Peyer's patch (tissue), 4 donors: ENCODE measurements at regions not wholly inside any gene's neighbourhood (a gene's known extent, or its start where the extent isn't known, plus 50 kb on each side); places are given as distances from the start of the nearest gene placed in this dataset.

Experiments used
- DNase-seq, 3 donors: peaks; one replicate each; pipeline ENCODE4 v3.0.0-alpha.2; 2017 to 2019
- H3K27ac ChIP-seq, 4 donors: fragments of 200-600 bp; sonication (generic); one replicate each; pipeline ENCODE4 v1.5.1; 2016 to 2019
- H3K27me3 ChIP-seq, 2 donors: fragments of 200-600 bp; sonication (generic); one replicate each; pipeline ENCODE4 v1.5.1; 2019
- H3K36me3 ChIP-seq, 3 donors: fragments of 200-600 bp; sonication (generic); one replicate each; pipeline ENCODE4 v1.5.1; 2016 to 2019
- H3K4me1 ChIP-seq, 4 donors: fragments of 200-600 bp; sonication (generic); one replicate each; pipeline ENCODE4 v1.5.1; 2016 to 2019
- H3K4me3 ChIP-seq, 4 donors: fragments of 200-600 bp; sonication (generic); 1 replicate in 3 of 4; 2 replicates in 1 of 4; pipeline ENCODE4 v1.5.1; 2016 to 2019; ENCODE audit warnings: mild to moderate bottlenecking in 1 of 4
- H3K9me3 ChIP-seq, 4 donors: fragments of 200-600 bp; sonication (generic); one replicate each; pipeline ENCODE4 v1.5.1; 2016 to 2019; ENCODE audit warnings: mild to moderate bottlenecking in 1 of 4
- CTCF ChIP-seq, 6 experiments: fragments of 450-650 bp in 4 of 6; fragments of 200-600 bp in 2 of 6; sonication (generic) in 1 of 6; IDR thresholded peaks; one replicate each; pipeline ENCODE4 v1.5.1; 2017 to 2019; ENCODE audit warnings: antibody characterized with exemption in 6 of 6, mild to moderate bottlenecking in 3 of 6, moderate library complexity in 1 of 6
- POLR2A ChIP-seq, 2 donors: fragments of 450-650 bp; IDR thresholded peaks; one replicate each; pipeline ENCODE4 v1.5.1; 2017; ENCODE audit warnings: antibody characterized with exemption in 2 of 2, mild to moderate bottlenecking in 2 of 2, moderate library complexity in 2 of 2

GRCh38 chr20:60327971-60328660, 369.9 kb downstream of the CDH26 start:
- no peak overlapping the region for H3K4me3 ChIP-seq
- H3K4me1 ChIP-seq: no peaks in the 10 kb centered on the region
- no peaks in the 10 kb centered on the region for H3K9me3 ChIP-seq
- no peaks in the 10 kb centered on the region for H3K36me3 ChIP-seq
- H3K27ac ChIP-seq: no peak overlapping the region
- no peak for DNase-seq
- TF ChIP-seq CTCF (IDR thresholded peaks at IDR 0.05) (no peak), POLR2A (IDR thresholded peaks at IDR 0.05) (no peak)
- H3K27me3 ChIP-seq: no peaks in the 10 kb centered on the region

GRCh38 chr20:60330461-60330860, 372.2 kb downstream of the CDH26 start:
- TF ChIP-seq CTCF (IDR thresholded peaks at IDR 0.05): no peak
- no peak for TF ChIP-seq POLR2A (IDR thresholded peaks at IDR 0.05)
- H3K4me3 ChIP-seq: no peak overlapping the region
- no peaks in the 10 kb centered on the region for H3K4me1 ChIP-seq

GRCh38 chr20:60331688-60332300, 373.6 kb downstream of the CDH26 start:
- no peak for DNase-seq
- no peaks in the 10 kb centered on the region for H3K9me3 ChIP-seq
- H3K27ac ChIP-seq: no peak overlapping the region
- TF ChIP-seq POLR2A (IDR thresholded peaks at IDR 0.05) (no peak), CTCF (IDR thresholded peaks at IDR 0.05) (no peak)
- H3K4me3 ChIP-seq: no peak overlapping the region
- no peaks in the 10 kb centered on the region for H3K36me3 ChIP-seq
- no peaks in the 10 kb centered on the region for H3K4me1 ChIP-seq
- H3K27me3 ChIP-seq: no peaks in the 10 kb centered on the region

More at GRCh38 chr20:60330461-60330860, 372.2 kb downstream of the CDH26 start:
- Histone ChIP-seq H3K27ac (no peak overlapping the region), H3K27me3 (no peaks in the 10 kb centered on the region), H3K36me3 (no peaks in the 10 kb centered on the region), H3K9me3 (no peaks in the 10 kb centered on the region)
- DNase-seq: no peak

GRCh38 chr20:60332523-60332922, 374.3 kb downstream of the CDH26 start:
- Histone ChIP-seq H3K4me3 (no peak overlapping the region), H3K27ac (no peak overlapping the region), H3K36me3 (no peaks in the 10 kb centered on the region), H3K27me3 (no peaks in the 10 kb centered on the region), H3K9me3 (no peaks in the 10 kb centered on the region), H3K4me1 (no peaks in the 10 kb centered on the region)
- TF ChIP-seq POLR2A (IDR thresholded peaks at IDR 0.05): no peak
- TF ChIP-seq CTCF (IDR thresholded peaks at IDR 0.05): no peak
- DNase-seq: no peak

- H3K27ac ChIP-seq: no peak overlapping the region
- no peak for DNase-seq
- no peak overlapping the region for H3K4me3 ChIP-seq
- H3K36me3 ChIP-seq: no peaks in the 10 kb centered on the region
- H3K4me1 ChIP-seq: no peaks in the 10 kb centered on the region
- no peaks in the 10 kb centered on the region for H3K9me3 ChIP-seq
- no peak for TF ChIP-seq CTCF (IDR thresholded peaks at IDR 0.05)
- no peak for TF ChIP-seq POLR2A (IDR thresholded peaks at IDR 0.05)
- no peaks in the 10 kb centered on the region for H3K27me3 ChIP-seq
Measured at GRCh38 chr20:60334911-60335310, 376.7 kb downstream of the CDH26 start.
